HG02870 (cell line): ENCODE measurements at regions not wholly inside any gene's neighbourhood (a gene's known extent, or its start where the extent isn't known, plus 50 kb on each side); places are given as distances from the start of the nearest gene placed in this dataset.

Source experiments
- ATAC-seq: cut with Tn5 transposase; IDR thresholded peaks from one replicate; pipeline ENCODE4 v1.9.1; 2021; ENCODE audit warnings: mild to moderate bottlenecking, moderate library complexity; ENCODE audit not compliant: unreplicated experiment

DNA sequence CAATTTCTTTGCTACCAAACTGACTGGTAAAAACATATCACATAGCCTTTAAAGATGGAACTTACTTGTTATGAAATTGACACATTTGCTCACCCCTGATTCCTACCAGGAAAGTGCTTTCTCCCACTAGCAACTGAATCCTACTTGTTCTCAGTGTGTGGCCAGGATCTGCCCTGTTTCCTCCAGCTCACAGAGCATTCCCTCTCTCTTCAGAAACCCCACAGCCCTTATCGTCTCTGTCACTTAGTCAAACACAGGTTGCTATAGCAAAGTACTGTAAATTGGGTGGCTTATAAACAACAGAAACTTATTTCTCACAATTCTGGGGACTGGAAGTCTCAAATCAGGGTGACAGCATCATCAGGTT, 265.2 kb upstream of the BOD1L1 start:
- no peak for ATAC-seq

DNA sequence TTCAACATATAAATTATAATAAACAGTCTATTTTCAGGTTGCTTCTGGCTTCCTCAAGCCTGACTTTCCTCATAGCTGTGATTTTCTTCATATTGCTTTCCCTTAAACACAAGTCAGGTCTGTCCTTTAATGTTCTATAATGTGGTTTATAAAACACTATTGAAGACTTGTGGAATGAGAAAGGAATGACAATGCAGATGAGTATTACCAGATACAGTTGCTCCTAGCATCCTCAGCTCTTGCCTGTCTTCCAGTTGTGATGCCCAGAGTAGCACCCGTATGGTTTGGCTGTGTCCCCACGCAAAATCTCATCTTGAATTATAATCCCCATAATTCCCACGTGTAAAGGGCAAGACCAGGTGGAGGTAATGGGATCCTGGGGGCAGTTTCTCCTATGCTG, 265.7 kb upstream of the BOD1L1 start:
- no peak for ATAC-seq

DNA sequence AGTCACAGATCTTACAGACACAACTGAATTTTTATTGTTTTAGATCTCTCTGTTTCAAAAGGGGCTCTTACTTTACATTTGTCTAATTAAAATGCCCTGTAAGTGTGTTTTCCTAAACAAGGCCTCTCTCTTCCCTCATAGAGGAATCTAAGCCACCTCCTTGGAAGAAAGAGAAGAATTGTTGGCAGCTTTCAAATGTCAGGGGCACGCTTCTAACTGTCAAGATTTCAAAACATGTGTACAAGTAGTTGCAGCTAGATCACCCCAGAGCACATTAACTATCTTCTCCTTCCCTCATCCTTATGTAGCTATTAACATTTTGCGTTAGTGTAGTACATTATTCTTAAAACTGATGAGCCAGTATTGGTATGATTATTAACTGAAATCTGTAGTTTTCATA, 266.5 kb upstream of the BOD1L1 start:
- no peak for ATAC-seq

DNA sequence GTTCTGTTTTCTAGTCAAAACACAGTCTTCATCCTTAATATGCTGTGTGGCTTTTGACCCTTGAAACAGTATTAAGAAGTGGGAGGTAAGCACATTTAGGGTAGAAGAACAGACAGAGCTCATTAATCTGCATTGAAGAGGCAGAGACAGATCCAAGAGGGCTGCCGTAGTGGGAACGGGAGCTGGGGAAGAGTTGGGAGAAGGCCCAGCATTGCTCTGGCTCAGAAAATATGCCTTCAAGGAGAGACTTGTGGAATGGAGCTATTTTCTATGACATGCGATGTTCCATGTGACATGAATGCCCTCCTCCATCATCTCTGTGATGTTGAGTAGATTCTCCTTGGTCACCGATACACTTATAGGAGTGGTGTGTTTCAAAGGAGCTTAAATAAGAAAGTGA, 273.3 kb upstream of the BOD1L1 start:
- ATAC-seq, result no peak

DNA sequence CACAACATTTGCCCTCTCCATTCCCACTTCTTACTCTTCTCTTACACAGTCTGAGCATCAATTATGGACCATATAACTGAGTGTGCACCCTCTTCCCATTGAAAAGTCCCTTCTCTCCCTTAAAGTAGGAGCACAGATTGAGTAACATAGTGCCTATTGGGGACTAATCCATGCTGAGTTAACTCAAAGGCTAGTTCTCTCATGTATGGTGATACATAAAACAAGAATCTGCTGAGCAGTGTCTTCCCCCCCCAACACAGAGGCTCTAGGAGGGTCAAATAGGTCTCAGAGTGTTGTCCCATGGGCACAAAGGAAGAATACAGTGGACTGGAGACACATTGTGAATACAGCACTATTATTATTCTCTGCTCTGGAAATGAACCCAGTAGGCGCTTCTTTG, 274.6 kb upstream of the BOD1L1 start:
- ATAC-seq, result no peak

DNA sequence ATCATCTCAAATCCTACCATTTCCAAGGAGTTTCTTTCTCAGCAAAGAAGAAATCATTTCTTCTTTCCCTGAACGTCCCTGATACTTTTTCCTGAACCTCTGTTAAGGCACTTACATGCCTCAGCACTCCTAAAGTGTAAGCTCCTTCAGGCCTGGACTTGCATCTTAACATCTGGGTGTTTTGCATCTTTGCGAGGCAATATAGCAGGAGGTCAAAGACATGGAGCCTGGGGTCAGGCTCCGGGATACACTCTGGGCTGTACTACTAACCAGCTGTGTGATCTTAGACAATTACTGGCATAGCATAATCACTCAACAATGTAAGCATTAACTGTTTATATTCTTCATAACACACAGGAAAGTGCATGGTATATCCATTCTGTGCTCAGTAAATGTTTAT, 275.5 kb upstream of the BOD1L1 start:
- no peak for ATAC-seq

DNA sequence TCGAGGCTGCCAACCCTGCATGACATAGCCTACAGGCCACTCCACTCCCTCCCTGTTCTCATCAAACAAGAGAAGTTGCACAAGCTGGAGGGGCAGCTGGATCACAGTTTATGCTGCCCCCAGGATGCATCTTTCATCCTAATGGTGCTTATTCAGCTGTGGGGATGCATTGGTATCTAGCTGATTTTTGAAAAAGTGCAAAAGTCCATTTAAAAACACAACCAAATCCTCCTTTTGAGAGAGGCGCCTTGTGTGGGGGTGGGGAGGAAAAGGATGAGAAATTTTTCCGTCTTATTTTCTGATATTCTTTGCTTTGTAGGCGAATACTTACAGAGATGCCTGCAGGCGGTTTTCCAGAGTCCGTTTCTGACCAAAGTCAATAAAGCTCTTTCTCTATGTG, 276.4 kb upstream of the BOD1L1 start:
- no peak for ATAC-seq

DNA sequence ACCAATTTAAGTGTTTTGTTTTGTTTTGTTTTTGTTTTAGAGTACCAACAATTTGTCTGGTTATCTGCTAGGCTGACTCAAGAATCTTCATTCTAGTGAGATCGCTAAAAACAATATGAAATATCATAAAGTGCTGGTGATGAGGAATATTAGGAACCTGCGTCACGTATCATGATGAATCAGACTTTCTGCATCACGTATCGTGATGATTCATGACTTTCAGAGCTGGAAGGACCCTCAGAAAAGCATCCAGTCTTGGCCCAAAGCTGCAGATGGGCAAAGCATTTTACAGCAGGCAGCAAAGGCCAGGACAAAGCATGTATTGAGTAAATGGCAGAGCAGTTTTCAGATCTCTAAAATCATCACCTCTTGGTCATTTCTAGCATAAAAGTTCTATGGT, 278.0 kb upstream of the BOD1L1 start:
- no peak for ATAC-seq

DNA sequence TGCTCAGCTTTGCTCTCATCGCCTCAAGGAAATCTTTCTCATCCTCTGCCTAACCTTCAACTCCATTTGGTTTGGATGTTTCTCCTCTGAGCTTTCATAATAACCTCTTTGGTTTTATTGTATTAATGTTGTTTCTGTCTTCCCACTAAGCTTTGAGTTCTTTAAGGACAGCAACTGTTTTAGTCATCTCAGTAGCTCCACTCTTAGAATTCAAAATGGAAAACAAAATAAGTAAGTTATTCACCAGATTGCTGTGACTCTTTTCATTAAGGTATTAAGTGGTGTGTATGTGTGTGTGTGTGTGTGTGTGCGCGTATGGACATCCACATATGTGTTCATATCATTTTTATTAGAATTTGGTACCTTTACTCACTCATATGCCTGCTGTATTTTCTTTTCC, 279.2 kb upstream of the BOD1L1 start:
- no peak for ATAC-seq

DNA sequence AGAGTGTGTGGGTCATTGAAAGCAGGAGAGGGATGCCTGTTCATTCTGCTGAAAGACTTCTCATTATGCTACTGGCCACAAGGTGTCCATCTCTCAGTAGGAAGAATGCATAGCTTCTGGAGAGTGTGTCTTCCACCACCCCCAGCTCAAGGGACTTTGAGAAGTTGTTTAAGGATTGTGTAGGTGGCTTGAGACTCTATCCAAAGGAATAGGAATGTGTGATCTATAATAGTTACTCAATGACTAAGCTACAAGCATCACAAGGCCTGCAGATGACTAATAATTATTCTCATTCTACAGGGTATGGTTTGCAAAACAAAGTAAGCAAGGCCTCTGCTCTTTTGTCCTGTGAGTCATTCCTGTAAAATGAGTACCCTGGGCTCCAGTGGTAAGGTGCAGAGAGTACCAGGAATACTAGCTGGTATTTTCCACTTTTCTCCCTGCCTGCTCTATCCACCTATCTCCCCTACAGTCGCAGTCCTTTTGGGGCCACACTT, 279.8 kb upstream of the BOD1L1 start:
- no peak for ATAC-seq

DNA sequence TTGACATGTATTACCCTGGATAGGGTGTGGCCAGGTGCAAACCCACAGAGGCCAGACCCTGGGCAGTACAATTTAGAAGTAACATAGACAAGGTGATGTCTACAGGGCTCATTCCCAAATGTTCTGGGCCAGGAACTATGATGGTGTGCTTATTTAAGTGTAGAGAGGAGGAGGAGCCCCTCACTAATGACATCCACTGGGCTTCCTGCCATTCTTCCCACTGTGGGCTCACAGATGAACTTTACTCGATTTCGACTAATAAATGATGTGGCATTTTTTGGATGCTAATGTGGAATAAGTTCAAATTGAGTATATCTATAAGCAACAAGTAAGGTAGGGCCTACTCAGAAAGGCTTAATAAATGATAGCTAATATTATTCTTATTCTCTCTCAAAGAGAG, 280.9 kb upstream of the BOD1L1 start:
- no peak for ATAC-seq

DNA sequence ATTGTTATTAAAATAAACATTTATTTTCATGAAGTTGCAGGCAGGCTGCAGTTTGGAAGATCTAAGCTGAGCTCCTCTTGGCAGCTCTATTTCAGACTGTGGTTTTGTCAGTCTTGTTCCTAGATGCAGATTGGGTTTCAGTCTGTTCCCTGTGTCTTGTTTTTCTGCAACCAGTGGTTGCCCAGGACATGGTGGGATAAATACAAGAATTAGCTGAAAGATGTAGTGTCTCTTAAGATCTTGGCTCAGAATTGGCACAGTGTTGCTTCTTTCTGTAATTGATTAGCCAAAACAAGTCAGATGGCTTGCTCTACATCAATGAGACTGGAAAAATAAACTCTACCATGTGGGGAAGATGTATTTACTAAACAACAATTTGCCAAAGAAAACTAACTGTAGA, 283.0 kb upstream of the BOD1L1 start:
- ATAC-seq, result no peak

DNA sequence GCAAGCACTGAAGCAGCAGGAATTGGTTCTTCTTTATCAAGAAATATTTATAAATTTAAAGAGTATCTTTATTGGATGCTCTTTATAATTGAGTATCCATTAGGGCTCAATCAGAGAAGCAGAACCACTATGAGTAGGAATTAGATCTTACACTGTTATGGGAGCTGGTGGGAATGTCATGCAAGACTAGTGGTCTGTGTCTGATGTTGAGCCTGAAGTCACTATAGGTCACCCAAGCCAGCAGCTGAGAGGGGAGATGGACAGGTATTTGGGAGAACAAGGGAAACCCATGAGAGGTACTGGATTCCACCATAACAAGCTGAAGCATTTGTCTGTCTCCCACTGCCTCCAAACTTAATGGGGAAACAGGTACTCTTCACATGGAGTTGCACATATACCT, 283.7 kb upstream of the BOD1L1 start:
- no peak for ATAC-seq

DNA sequence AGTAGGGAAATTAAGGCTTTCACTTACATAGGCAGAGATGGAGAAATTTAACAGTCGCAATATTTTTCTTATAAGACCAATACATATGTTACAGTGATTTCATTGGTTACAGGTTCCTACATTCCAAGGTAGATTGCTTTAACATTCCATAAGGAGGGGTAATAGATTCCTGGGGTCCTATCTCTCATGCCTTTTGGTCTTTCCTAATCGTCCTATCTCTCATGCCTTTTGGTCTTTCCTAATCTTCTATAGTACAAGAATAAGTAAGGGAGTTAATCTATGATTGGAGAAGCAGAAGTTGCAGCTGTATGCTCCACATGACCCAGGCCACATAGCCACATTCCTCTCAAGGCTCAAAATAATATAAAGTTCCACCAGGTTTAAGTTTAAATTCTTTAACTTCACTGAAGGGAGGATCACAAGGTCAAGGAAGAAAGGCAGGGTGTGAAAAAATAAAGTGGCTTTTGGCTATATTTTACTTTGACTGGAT, 285.0 kb upstream of the BOD1L1 start:
- ATAC-seq, result no peak

DNA sequence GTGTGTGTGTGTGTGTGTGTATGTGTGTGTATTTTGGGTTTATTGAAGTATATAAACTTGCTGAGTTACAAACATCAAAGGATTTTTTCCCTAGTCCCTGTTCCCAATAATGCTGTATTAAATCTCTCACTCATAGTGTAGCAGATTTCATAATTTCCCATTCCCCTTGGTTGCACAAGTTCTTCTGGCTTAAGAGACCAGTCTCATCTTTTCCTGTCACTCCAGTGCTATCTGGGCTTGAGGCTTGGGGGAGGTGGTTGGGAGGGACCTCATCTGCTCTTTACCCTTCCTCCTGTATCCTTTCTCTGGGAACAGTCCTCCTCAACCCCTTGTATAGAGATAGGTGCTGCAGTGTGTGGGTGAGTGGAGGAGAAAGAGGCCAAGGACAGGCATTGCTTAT, 285.4 kb upstream of the BOD1L1 start:
- ATAC-seq, result no peak

DNA sequence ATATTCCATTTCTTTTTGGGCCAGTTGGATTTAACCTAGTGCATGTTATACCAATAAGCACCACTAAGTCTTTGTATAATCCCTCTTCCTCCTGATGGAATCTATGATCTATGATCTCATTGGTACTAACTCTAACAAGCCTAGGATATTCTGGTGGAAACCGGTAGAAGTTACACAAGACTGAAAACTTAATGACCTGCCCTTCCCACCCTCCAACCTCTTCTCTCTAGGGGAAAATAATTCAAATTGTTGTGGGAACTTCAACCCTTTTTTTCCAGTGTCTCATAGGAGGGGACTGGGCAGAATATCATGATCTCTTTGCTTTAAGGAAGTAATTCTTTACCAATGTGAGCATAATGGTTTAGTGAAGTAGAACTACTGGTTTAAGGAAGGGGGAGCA, 289.5 kb upstream of the BOD1L1 start:
- ATAC-seq, result no peak

DNA sequence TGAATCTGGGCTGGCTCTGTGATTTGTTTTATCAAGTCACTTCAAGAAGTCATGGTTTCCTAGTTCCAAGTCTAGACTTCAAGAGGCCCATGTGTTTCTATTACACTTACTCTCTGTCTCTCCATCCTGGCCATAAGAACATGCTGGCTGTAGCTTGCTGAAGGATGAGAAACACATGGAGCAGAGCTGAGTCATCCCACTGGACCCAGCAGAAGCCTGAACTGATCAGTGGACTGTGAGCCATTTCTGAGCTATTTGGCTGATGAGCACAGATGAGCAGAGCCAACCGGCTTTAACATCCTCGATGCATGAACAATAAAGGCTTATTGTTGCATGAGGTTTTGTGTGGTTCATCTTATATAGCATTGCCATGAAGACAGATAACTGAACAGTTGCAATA, 290.6 kb upstream of the BOD1L1 start:
- no peak for ATAC-seq

DNA sequence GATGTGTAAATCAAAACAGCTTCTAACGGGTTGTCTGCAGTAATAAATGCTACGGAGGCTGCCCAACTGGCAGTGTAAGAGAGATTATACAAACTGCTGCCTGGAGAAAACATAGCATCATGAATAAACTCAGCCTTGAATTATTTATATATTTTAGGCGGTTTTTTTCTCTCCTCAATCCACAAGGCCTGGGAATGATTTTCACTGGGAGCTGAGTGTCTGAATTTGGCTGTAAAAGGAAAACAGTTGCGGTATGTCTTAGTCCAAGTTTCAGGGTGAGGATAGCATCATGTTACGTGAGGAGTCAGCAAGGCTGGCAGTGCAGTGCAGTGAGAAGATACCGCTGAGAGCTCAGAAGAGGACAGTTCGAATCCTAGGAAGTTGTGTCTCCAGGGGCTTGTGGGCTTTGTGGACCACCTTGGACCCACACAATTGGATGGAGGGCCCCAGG, 291.5 kb upstream of the BOD1L1 start:
- ATAC-seq, result no peak

DNA sequence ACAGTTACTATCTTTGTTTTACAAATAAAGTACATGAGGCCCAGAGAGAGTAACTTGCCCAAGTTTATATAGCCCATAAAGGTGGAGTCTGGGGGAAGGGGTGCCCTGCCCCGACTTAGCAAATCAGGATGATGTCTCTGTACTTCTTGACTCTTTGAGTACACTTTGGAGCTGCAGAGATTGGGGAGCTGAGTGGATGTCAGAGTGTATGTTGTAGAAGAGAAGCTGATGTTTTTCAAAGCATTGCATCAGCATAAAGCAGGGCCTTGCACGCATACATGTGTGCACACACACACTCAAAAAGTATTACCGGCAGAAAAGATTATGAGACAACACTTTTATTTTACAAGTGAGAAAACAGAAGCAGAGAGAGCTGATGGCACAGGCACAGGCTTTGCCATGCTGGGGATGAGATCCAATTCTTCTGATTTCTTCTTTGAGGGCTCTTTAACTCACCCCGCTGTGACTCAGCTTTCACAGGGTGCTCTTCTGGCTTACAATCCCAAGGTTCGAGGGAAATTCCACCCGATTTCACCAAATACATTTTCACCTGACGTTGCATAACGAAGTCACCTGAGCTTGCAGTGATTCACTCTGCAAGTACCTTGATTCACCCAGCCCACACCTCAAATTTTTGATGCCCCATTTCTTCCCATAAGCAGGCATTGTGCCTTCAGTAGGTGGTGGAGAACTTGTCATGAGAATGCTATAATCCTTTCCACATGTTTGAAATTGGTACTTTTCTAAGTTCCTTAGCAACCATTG, 292.8 kb upstream of the BOD1L1 start:
- no peak for ATAC-seq

DNA sequence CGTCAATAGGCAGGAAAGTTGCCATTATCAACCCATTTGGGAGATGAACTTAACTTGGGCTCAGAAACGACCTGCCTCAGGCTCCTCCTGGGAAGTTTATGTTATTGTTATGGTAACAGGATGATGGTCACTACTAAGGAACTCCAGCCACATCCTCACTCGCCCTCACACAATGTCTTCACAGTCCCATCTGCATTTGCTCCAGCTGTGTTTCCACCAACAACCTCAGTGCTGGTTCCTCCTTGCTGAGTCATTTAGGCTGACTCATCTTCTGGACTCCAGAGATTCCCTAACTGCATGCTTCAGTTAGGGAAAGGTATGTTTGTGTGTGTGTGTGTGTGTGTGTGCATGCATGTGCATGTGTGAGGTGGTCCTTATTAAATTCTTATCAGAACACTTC, 293.4 kb upstream of the BOD1L1 start:
- no peak for ATAC-seq

DNA sequence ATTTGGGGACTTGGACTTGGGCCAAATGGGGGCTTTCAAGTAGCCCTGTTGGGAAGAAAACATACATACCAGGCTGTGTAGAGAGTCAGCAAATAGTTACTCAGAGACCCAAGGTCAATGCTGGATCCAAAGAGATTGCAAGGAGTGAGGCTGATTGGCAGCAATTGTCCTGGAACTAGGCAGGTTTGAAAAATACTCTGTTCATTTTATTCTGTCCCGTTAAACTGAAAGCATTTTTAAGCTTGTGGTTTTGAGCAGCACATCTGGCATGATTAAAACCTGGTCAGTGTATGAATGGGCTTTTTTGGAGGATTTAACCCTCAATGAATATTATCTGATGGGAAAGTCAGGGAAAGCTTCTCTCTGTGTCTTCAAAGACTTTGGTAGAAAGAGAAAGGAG, 294.3 kb upstream of the BOD1L1 start:
- no peak for ATAC-seq

DNA sequence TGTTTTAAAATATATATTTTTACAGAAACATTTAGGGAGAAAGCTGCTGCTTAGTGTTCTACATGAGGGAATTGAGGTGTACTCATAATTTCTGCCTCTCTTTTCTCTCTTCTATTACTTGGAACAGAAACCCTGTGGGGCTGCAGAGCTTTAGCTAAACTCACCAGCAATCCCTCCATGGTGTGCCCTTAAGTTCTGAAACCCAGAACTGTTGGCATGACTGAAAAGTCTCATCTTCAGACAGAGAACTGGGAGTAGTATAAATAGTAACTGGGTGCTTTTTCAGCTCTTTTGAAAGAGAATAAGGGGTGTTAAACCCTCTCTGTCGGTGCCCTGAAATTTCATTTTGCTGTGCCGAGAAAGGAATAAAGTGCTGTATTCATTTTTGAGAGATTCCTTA, 294.9 kb upstream of the BOD1L1 start:
- ATAC-seq, result peak; percentile 50
